ENCODE measurements at regions not wholly inside any gene's neighbourhood (a gene's known extent, or its start where the extent isn't known, plus 50 kb on each side); places are given as distances from the start of the nearest gene placed in this dataset.
A peak's percentile ranks its signal among the peaks of the same experiment; 100 is the strongest.

- no peak for DNase-seq (ENCODE audit: low spot score)
- TF ChIP-seq EZH2 (IDR thresholded peaks at IDR 0.05; ENCODE audit: borderline replicate concordance) (no peak), CTCF (IDR thresholded peaks at IDR 0.05; ENCODE audit: poor library complexity) (no peak), EZH2phosphoT487 (IDR thresholded peaks at IDR 0.05; ENCODE audit: low read depth, severe bottlenecking, unreplicated experiment) (no peak)
Measured at GRCh38 chr14:66345986-66346385, 140.2 kb upstream of the CCDC196 start.

DNA sequence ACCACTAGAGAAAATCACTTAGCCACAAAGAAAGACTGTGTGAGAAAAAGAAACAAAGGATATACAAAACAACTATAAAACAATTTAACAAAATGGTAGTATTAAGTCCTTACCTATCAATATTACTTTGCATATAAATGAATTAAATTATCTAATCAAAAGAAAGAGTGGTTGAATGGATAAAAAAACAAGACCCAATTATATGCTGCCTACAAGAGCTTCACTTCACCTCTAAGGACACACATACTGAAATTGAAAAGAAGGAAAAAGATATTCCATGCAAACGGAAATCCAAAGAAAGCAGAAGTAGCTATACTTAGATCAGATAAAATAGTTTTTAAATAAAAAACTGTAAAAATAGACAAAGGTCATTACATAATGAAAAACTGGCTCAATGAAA is 134.9 kb upstream of the CCDC196 start:
- Histone ChIP-seq H3K79me2 (no peaks in the 10 kb centered on the region), H3K27me3 (no peaks in the 10 kb centered on the region), H3K4me1 (ENCODE audit: insufficient read depth) (no peaks in the 10 kb centered on the region), H2AFZ (no peak overlapping the region), H3K9me2 (replicated peaks; ENCODE audit: insufficient read depth) (no peaks in the 10 kb centered on the region), H3K27ac (no peak overlapping the region), H3K4me3 (no peak overlapping the region), H3K9me3 (ENCODE audit: low read depth) (peaks cover 9% of the 10 kb centered on the region), H3K36me3 (replicated peaks; ENCODE audit: insufficient read depth, low read depth) (no peaks in the 10 kb centered on the region), H3K4me2 (no peak overlapping the region), H4K20me1 (ENCODE audit: insufficient read depth, poor library complexity, severe bottlenecking) (no peaks in the 10 kb centered on the region)
- TF ChIP-seq CTCF (IDR thresholded peaks at IDR 0.05; ENCODE audit: poor library complexity), result no peak
- 80% methylated on average over 1 of the region's 1 CpG for WGBS (ENCODE audit: low lambda C conversion rate, missing lambda C conversion rate)
- no peak for DNase-seq (ENCODE audit: low spot score)

More at GRCh38 chr14:66345986-66346385, 140.2 kb upstream of the CCDC196 start:
- Histone ChIP-seq H3K79me2 (no peaks in the 10 kb centered on the region), H3K9me2 (replicated peaks; ENCODE audit: insufficient read depth) (no peaks in the 10 kb centered on the region), H3K36me3 (replicated peaks; ENCODE audit: insufficient read depth, low read depth) (no peaks in the 10 kb centered on the region), H3K4me3 (no peak overlapping the region), H2AFZ (no peak overlapping the region), H3K27ac (no peak overlapping the region), H3K27me3 (no peaks in the 10 kb centered on the region), H3K4me1 (ENCODE audit: insufficient read depth) (no peaks in the 10 kb centered on the region), H4K20me1 (ENCODE audit: insufficient read depth, poor library complexity, severe bottlenecking) (no peaks in the 10 kb centered on the region), H3K4me2 (no peak overlapping the region), H3K9me3 (ENCODE audit: low read depth) (peaks cover 9% of the 10 kb centered on the region)
- 66% methylated on average over 2 of the region's 2 CpGs for WGBS (ENCODE audit: low lambda C conversion rate, missing lambda C conversion rate)

DNA sequence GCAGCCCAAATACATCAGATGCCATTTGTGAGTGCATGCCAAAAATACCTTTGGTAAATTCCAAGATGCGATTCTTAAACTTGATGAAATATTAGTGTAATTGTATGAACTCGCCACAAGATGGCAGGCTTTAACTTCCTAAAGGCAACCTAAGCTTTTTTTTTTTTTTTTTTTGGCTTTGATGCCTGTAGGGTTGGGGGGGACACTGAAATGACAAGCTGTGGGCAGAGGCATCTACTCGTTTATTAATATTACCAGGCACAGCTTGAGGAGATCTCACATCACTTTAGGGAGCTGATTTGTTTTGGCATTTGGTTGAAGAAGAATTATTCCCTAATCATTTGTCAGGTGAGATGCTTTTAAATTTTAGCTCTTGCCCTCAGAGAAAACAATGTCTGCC is 126.7 kb upstream of the CCDC196 start:
- Histone ChIP-seq H2AFZ (no peak overlapping the region), H4K20me1 (ENCODE audit: insufficient read depth, poor library complexity, severe bottlenecking) (no peaks in the 10 kb centered on the region), H3K9me2 (replicated peaks; ENCODE audit: insufficient read depth) (no peaks in the 10 kb centered on the region), H3K27me3 (no peaks in the 10 kb centered on the region), H3K4me2 (no peak overlapping the region), H3K27ac (no peak overlapping the region), H3K79me2 (no peaks in the 10 kb centered on the region), H3K4me1 (ENCODE audit: insufficient read depth) (peaks cover 9% of the 10 kb centered on the region), H3K36me3 (replicated peaks; ENCODE audit: insufficient read depth, low read depth) (no peaks in the 10 kb centered on the region), H3K9me3 (ENCODE audit: low read depth) (no peaks in the 10 kb centered on the region), H3K4me3 (no peak overlapping the region)
- TF ChIP-seq CTCF (IDR thresholded peaks at IDR 0.05; ENCODE audit: poor library complexity) (peak; percentile 75), EZH2phosphoT487 (IDR thresholded peaks at IDR 0.05; ENCODE audit: low read depth, severe bottlenecking, unreplicated experiment) (no peak)
- peak; percentile 78 for DNase-seq (ENCODE audit: low spot score)
- WGBS (ENCODE audit: low lambda C conversion rate, missing lambda C conversion rate), result 4% methylated on average over 3 of the region's 3 CpGs

GRCh38 chr14:66360366-66360926 is 125.7 kb upstream of the CCDC196 start:
- H3K4me3 ChIP-seq, result no peak overlapping the region
- H3K4me2 ChIP-seq, result no peak overlapping the region
- DNase-seq (ENCODE audit: low spot score), result no peak
- TF ChIP-seq EZH2 (IDR thresholded peaks at IDR 0.05; ENCODE audit: borderline replicate concordance) (no peak), EZH2phosphoT487 (IDR thresholded peaks at IDR 0.05; ENCODE audit: low read depth, severe bottlenecking, unreplicated experiment) (no peak), CTCF (IDR thresholded peaks at IDR 0.05; ENCODE audit: poor library complexity) (no peak)
- no peaks in the 10 kb centered on the region for H4K20me1 ChIP-seq (ENCODE audit: insufficient read depth, poor library complexity, severe bottlenecking)
- H3K79me2 ChIP-seq, result no peaks in the 10 kb centered on the region
- WGBS (ENCODE audit: low lambda C conversion rate, missing lambda C conversion rate), result 41% methylated on average over 8 of the region's 8 CpGs
- H3K9me3 ChIP-seq (ENCODE audit: low read depth), result no peaks in the 10 kb centered on the region
- H3K27me3 ChIP-seq, result no peaks in the 10 kb centered on the region
- no peaks in the 10 kb centered on the region for H3K9me2 ChIP-seq (replicated peaks; ENCODE audit: insufficient read depth)
- peaks cover 9% of the 10 kb centered on the region for H3K4me1 ChIP-seq (ENCODE audit: insufficient read depth)
- no peak overlapping the region for H3K27ac ChIP-seq
- no peak overlapping the region for H2AFZ ChIP-seq
- H3K36me3 ChIP-seq (replicated peaks; ENCODE audit: insufficient read depth, low read depth), result no peaks in the 10 kb centered on the region

Measured in hepatocyte (in vitro differentiated cells).